Tibial artery (tissue), 4 donors: ENCODE measurements at regions not wholly inside any gene's neighbourhood (a gene's known extent, or its start where the extent isn't known, plus 50 kb on each side); places are given as distances from the start of the nearest gene placed in this dataset.

ENCODE experiments used
- DNase-seq, 2 donors: peaks; one replicate each; pipeline ENCODE4 v3.0.0-alpha.2; 2019
- H3K27ac ChIP-seq, 2 donors: fragments of 200-600 bp; sonication (generic) in 1 of 2; 1 replicate in 1 of 2; 2 replicates in 1 of 2; pipeline ENCODE4 v1.5.1; 2018 to 2019; ENCODE audit warnings: mild to moderate bottlenecking in 1 of 2
- H3K27me3 ChIP-seq, 2 donors: fragments of 200-600 bp; sonication (generic) in 1 of 2; one replicate each; pipeline versions ENCODE4 v1.5.1 to v1.6.0; 2016 to 2019
- H3K36me3 ChIP-seq, 3 donors: fragments of 200-600 bp; sonication (generic) in 2 of 3; one replicate each; pipeline ENCODE4 v1.5.1; 2016 to 2019; ENCODE audit warnings: mild to moderate bottlenecking in 2 of 3
- H3K4me1 ChIP-seq, 4 donors: fragments of 200-600 bp; sonication (generic) in 2 of 4; 1 replicate in 3 of 4; 2 replicates in 1 of 4; pipeline ENCODE4 v1.5.1; 2016 to 2019
- H3K4me3 ChIP-seq, 2 donors: fragments of 200-600 bp; sonication (generic) in 1 of 2; 1 replicate in 1 of 2; 2 replicates in 1 of 2; pipeline ENCODE4 v1.5.1; 2018 to 2019; ENCODE audit warnings: mild to moderate bottlenecking in 2 of 2
- H3K9me3 ChIP-seq, 3 donors: fragments of 200-600 bp; sonication (generic) in 1 of 3; one replicate each; pipeline ENCODE4 v1.5.1; 2016 to 2019
- intact Hi-C: fragments of 100-400 bp; cut with DNase I; formaldehyde crosslinking; loops from one replicate; pipeline ENCODE4 v1.15.0; 2023; ENCODE audit warnings: low total_unique reads
- TF ChIP-seq, protein P1 (sequence below), 2 experiments: fragments of 200-600 bp in 1 of 2; fragments of 450-650 bp in 1 of 2; IDR thresholded peaks; one replicate each; pipeline ENCODE4 v1.5.1; 2017 to 2019; ENCODE audit warnings: antibody characterized with exemption in 2 of 2, mild to moderate bottlenecking in 1 of 2, moderate library complexity in 1 of 2

DNA sequence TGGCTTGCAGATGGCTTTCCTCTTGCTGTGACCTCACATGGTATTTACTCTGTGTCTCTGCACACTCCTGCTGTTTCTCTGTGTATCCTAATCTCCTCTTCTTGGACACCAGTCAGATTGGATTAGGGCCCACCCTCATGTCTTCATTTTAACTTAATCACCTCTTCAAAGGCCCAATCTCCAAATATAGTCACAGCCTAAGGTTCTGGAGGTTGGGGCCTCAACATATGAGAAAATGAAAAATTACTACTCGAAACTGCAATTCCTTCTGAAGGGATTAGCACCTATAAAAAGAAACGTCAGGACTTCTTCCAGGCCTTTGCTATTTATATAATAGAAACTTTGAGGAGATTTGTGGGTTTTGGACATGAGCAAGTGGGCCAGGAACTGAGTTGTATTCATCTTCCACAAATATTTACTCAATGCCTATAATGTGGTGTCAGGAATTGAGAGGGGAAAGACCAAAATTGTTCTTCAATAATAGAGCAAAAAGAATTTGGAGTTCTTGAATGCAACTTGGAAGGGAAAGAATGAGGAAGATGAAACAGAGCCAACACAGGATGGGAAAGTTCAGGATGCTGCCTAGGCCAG lies 270.0 kb upstream of the FN1 start:
- Histone ChIP-seq H3K27ac (peak overlapping the region; percentile 56 to 57), H3K4me1 (peaks cover 0 to 22% (median 12%) of the 10 kb centered on the region in 4 donors), H3K36me3 (no peaks in the 10 kb centered on the region), H3K4me3 (no peak overlapping the region), H3K9me3 (no peaks in the 10 kb centered on the region), H3K27me3 (no peaks in the 10 kb centered on the region)
- TF ChIP-seq, protein P1, sequence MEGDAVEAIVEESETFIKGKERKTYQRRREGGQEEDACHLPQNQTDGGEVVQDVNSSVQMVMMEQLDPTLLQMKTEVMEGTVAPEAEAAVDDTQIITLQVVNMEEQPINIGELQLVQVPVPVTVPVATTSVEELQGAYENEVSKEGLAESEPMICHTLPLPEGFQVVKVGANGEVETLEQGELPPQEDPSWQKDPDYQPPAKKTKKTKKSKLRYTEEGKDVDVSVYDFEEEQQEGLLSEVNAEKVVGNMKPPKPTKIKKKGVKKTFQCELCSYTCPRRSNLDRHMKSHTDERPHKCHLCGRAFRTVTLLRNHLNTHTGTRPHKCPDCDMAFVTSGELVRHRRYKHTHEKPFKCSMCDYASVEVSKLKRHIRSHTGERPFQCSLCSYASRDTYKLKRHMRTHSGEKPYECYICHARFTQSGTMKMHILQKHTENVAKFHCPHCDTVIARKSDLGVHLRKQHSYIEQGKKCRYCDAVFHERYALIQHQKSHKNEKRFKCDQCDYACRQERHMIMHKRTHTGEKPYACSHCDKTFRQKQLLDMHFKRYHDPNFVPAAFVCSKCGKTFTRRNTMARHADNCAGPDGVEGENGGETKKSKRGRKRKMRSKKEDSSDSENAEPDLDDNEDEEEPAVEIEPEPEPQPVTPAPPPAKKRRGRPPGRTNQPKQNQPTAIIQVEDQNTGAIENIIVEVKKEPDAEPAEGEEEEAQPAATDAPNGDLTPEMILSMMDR (IDR thresholded peaks at IDR 0.05), result no peak
- DNase-seq, result no peak
- intact Hi-C loops, result loop anchor here (10.0 kb wide), 1 partner anchor 91 kb away; no protein-coding TSS in a partner anchor

DNA sequence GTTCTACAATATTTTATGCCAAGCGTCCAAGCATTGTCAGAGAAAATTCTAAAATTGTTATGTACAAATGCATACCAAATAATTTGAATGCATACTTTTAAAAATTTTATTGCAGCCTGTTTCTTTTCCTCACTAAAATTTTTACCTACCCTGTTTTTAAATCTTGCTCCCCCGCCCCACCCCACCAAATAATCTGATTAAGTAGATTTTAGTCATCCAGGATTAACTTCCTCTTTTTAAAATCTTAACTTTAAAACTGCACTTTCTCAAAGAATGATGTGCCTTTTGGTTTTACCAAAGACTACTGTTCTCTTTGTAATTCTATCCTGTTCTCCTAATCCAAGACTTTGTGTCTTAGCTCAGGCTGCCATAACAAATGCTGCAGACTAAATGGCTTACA lies 269.4 kb upstream of the FN1 start:
- TF ChIP-seq, protein P1 (IDR thresholded peaks at IDR 0.05), result no peak

DNA sequence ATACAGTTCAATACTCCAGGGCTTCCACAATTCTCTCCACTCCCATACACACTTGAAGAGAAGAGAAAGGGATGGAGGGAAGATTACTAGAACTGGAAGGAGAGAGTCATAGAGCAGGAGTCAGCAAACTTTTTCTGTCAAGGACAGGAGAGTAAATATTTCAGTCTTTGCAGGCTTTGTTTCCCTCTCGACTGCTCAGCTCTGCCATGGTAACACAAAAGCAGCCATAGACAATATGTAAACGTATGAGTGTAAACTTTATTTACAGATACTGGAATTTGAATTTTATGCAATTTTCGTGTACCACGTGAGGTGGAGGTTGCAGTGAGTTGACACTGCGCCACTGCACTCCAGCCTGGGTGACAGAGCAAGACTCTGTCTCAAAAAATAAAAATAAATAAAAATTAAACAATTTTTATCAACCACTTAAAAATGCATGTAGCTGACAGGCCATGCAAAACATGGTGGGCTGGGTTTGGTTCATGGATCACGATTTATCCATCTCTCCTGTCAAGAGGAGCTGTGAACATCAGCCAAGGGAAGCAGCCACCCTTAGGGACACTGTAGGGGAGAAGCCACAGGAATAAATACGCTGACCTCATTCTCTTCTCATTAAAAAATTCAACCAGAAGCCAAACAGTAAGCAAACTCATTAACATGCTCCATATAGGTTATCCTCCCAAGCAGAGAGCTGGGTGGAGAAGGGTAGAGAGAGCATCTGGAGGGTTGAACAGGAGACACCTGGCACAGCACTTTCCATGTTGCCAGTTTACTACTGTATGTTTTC lies 266.4 kb upstream of the FN1 start:
- Histone ChIP-seq H3K27me3 (no peaks in the 10 kb centered on the region), H3K9me3 (no peaks in the 10 kb centered on the region), H3K27ac (no peak overlapping the region), H3K4me3 (no peak overlapping the region), H3K36me3 (no peaks in the 10 kb centered on the region), H3K4me1 (peaks cover 0 to 29% (median 13%) of the 10 kb centered on the region in 4 donors)
- DNase-seq, result no peak
- TF ChIP-seq, protein P1 (IDR thresholded peaks at IDR 0.05), result no peak
- intact Hi-C loops, result loop anchor here (10.0 kb wide), 1 partner anchor 88 kb away; no protein-coding TSS in a partner anchor

More for the DNA sequence above, 269.4 kb upstream of the FN1 start:
- H3K27me3 ChIP-seq, result no peaks in the 10 kb centered on the region
- H3K27ac ChIP-seq, result peak overlapping the region; percentile 56 to 57
- no peak for DNase-seq
- H3K4me3 ChIP-seq, result no peak overlapping the region
- H3K4me1 ChIP-seq, result peaks cover 0 to 25% (median 13%) of the 10 kb centered on the region in 4 donors
- intact Hi-C loops, result loop anchor here (10.0 kb wide), 1 partner anchor 90 kb away; no protein-coding TSS in a partner anchor
- no peaks in the 10 kb centered on the region for H3K9me3 ChIP-seq
- H3K36me3 ChIP-seq, result no peaks in the 10 kb centered on the region

DNA sequence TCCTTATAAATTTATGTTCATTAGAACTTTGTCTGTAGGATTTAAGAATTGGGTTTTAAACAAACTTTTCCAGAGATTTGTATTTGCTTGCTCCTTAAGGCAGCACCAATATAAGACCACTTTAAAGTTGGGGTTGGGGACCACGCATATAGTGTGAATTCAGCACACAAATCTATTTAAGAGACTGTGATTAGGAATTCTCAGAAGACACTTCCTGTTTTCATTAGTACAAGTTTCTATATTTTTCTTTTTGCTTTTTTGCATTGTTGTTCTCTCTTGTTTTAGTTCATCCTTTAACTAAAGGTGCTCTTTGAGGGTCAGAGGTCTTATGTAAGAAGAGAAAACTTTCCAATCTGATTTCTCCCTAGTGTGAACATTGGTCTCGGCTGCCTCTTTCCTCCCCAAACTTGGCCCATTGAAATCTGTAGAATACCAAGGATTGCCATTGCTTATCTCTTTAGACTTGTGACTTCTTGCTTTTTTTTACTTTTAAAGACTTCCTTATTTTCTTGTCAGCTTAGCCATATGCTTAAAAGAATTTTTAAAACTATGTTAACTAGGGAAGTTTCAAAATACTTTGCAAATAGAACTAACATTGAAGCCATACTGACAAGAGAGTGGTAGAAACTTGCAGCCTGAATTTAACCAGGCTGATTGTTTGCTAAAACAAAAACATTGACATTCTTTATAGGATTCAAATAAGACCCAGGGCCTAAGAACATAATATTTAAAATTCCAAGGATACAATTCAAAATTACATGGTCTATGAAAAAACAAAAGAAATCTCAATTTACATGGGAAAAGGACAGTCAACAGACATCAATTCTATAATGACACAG lies 264.1 kb upstream of the FN1 start:
- TF ChIP-seq, protein P1 (IDR thresholded peaks at IDR 0.05), result no peak
- Histone ChIP-seq H3K9me3 (no peaks in the 10 kb centered on the region), H3K27me3 (no peaks in the 10 kb centered on the region), H3K27ac (no peak overlapping the region), H3K36me3 (no peaks in the 10 kb centered on the region), H3K4me3 (no peak overlapping the region), H3K4me1 (peaks cover 0 to 12% (median 2%) of the 10 kb centered on the region in 4 donors)
- DNase-seq, result no peak
- intact Hi-C loops, result loop anchor here (10.0 kb wide), 1 partner anchor 85 kb away; no protein-coding TSS in a partner anchor

DNA sequence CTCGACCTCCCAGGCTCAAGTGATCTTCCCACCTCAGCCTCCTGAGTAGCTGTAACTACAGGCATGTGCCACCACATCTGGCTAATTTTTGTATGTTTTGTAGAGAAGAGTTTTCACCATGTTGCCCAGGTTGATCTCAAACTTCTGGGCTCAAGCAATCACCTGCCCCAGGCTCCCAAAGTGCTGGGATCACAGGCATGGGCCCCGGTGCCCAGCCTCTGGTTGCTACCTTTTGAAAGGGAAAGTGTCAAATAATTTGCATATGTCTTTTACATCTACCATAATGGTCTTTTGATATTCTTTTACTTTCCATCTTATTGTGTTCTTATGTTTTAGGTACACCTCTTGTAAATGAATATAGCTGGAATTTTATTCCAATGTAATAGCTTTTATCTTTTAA lies 263.1 kb upstream of the FN1 start:
- DNase-seq, result no peak
- no peak overlapping the region for H3K27ac ChIP-seq
- H3K36me3 ChIP-seq, result no peaks in the 10 kb centered on the region
- H3K27me3 ChIP-seq, result no peaks in the 10 kb centered on the region
- TF ChIP-seq, protein P1 (IDR thresholded peaks at IDR 0.05), result no peak
- H3K9me3 ChIP-seq, result no peaks in the 10 kb centered on the region
- intact Hi-C loops, result no loop called here
- H3K4me1 ChIP-seq, result peaks cover 0 to 19% (median 4%) of the 10 kb centered on the region in 4 donors
- H3K4me3 ChIP-seq, result no peak overlapping the region
